Testis (tissue), 2 donors: ENCODE measurements at regions not wholly inside any gene's neighbourhood (a gene's known extent, or its start where the extent isn't known, plus 50 kb on each side); places are given as distances from the start of the nearest gene placed in this dataset.

Source experiments
- DNase-seq: peaks from one replicate; pipeline ENCODE4 v3.0.0-alpha.2; 2019
- H3K27ac ChIP-seq, 2 donors: fragments of 200-600 bp; sonication (generic); one replicate each; pipeline ENCODE4 v1.5.1; 2019
- H3K27me3 ChIP-seq: fragments of 200-600 bp; sonication (generic); one replicate; pipeline ENCODE4 v1.5.1; 2019
- H3K36me3 ChIP-seq: fragments of 200-600 bp; sonication (generic); one replicate; pipeline ENCODE4 v1.5.1; 2017; ENCODE audit warnings: low read depth; ENCODE audit errors: missing control alignments
- H3K4me1 ChIP-seq: fragments of 200-600 bp; sonication (generic); one replicate; pipeline ENCODE4 v1.5.1; 2019
- H3K4me3 ChIP-seq, 2 donors: fragments of 200-600 bp; sonication (generic); one replicate each; pipeline ENCODE4 v1.5.1; 2017 to 2019
- H3K9me3 ChIP-seq: fragments of 200-600 bp; sonication (generic); one replicate; pipeline ENCODE4 v1.5.1; 2017
- POLR2A ChIP-seq: fragments of 450-650 bp; IDR thresholded peaks from one replicate; pipeline ENCODE4 v1.6.1; 2017; ENCODE audit warnings: antibody characterized with exemption, mild to moderate bottlenecking, moderate library complexity
- WGBS, 2 donors: methylation state at CpG; one replicate each; pipeline ENCODE4 v1.1.5; 2018; 5-methylcytosine and 5-hydroxymethylcytosine counted together
- intact Hi-C: fragments of 100-400 bp; cut with DNase I; formaldehyde crosslinking; loops from one replicate; pipeline ENCODE4 v1.15.1; 2023; ENCODE audit warnings: low total_unique reads
- TF ChIP-seq, protein P1 (sequence below), 3 experiments: fragments of 450-650 bp in 2 of 3; fragments of 200-600 bp in 1 of 3; sonication (generic) in 1 of 3; IDR thresholded peaks; one replicate each; pipeline ENCODE4 v1.5.1; 2016 to 2019; ENCODE audit warnings: antibody characterized with exemption in 3 of 3, mild to moderate bottlenecking in 2 of 3, moderate library complexity in 1 of 3

- intact Hi-C loops = no loop called here
- no peak for DNase-seq
- H3K27ac ChIP-seq = no peak overlapping the region
- no peaks in the 10 kb centered on the region for H3K9me3 ChIP-seq
- TF ChIP-seq, protein P1, sequence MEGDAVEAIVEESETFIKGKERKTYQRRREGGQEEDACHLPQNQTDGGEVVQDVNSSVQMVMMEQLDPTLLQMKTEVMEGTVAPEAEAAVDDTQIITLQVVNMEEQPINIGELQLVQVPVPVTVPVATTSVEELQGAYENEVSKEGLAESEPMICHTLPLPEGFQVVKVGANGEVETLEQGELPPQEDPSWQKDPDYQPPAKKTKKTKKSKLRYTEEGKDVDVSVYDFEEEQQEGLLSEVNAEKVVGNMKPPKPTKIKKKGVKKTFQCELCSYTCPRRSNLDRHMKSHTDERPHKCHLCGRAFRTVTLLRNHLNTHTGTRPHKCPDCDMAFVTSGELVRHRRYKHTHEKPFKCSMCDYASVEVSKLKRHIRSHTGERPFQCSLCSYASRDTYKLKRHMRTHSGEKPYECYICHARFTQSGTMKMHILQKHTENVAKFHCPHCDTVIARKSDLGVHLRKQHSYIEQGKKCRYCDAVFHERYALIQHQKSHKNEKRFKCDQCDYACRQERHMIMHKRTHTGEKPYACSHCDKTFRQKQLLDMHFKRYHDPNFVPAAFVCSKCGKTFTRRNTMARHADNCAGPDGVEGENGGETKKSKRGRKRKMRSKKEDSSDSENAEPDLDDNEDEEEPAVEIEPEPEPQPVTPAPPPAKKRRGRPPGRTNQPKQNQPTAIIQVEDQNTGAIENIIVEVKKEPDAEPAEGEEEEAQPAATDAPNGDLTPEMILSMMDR (IDR thresholded peaks at IDR 0.05) = no peak
- TF ChIP-seq POLR2A = no peak
- no peaks in the 10 kb centered on the region for H3K36me3 ChIP-seq
- H3K27me3 ChIP-seq = no peaks in the 10 kb centered on the region
- WGBS, 2 donors = 80 to 91% methylated on average over 3 of the region's 3 CpGs
- H3K4me3 ChIP-seq = no peak overlapping the region
- no peaks in the 10 kb centered on the region for H3K4me1 ChIP-seq
Measured at GRCh38 chr1:190699165-190699564, 221.5 kb upstream of the BRINP3 start.

DNA sequence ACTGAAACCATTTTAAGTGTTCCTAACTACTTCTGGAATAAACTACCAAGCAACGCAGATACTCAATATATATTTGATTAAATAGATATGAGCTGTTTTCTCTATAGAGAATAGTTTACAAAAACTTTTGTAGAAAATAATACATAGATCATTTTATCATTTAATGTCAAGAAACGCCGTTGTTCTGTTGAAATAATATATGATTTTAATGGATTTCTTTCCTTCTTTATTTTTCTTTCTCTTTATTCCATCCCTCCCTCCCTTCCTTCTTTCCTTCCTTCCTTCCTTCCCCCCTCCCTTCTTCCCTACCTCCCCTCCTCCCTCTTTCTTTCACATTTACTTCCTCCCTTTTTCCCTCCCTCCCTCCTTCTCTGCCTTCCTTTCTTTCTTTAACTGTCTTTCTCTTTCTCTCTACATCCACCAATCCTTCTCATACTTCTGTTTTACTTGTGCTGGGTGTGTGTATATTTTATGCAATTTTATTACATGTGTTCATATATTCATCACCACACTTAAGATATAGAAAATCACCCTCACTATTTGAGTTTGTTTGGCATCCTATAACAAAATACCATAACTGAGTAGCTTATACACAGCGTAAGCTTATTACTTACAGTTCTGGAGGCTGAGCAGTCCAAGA is 230.9 kb upstream of the BRINP3 start:
- DNase-seq = no peak
- intact Hi-C loops = no loop called here
- Histone ChIP-seq H3K27me3 (no peaks in the 10 kb centered on the region), H3K36me3 (no peaks in the 10 kb centered on the region), H3K27ac (no peak overlapping the region), H3K9me3 (no peaks in the 10 kb centered on the region), H3K4me3 (no peak overlapping the region), H3K4me1 (no peaks in the 10 kb centered on the region)
- WGBS, 2 donors = 87 to 90% methylated on average over 4 of the region's 4 CpGs
- no peak for TF ChIP-seq POLR2A
- TF ChIP-seq, protein P1 (IDR thresholded peaks at IDR 0.05) = no peak

- Histone ChIP-seq H3K9me3 (no peaks in the 10 kb centered on the region), H3K36me3 (no peaks in the 10 kb centered on the region), H3K27ac (no peak overlapping the region), H3K27me3 (no peaks in the 10 kb centered on the region), H3K4me1 (no peaks in the 10 kb centered on the region), H3K4me3 (no peak overlapping the region)
- DNase-seq = no peak
- intact Hi-C loops = no loop called here
- TF ChIP-seq POLR2A = no peak
- TF ChIP-seq, protein P1 (IDR thresholded peaks at IDR 0.05) = no peak
Measured at GRCh38 chr1:190711069-190711468, 233.4 kb upstream of the BRINP3 start.

DNA sequence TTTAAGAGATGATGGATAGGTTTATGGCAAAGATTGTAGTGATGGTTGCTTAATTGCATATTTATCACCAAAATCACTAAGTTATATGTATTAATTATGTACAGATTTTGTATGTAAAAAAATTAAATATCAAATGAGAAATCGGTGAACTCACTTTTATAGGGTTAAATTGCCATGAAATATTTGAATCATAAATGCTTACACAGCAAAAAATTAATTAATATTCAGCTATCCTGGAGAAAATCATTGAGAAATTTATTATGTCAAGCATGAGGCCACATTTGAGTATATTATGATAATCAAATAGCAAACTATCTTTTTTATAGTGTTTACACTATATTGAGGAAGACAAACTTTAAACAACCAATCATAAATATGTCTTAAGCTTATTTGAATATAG is 239.4 kb upstream of the BRINP3 start:
- no peak overlapping the region for H3K27ac ChIP-seq
- H3K36me3 ChIP-seq = no peaks in the 10 kb centered on the region
- H3K4me1 ChIP-seq = no peaks in the 10 kb centered on the region
- H3K4me3 ChIP-seq = no peak overlapping the region
- TF ChIP-seq POLR2A = no peak
- TF ChIP-seq, protein P1 (IDR thresholded peaks at IDR 0.05) = no peak
- WGBS, 2 donors = 67 to 79% methylated on average over 1 of the region's 1 CpG
- intact Hi-C loops = no loop called here
- DNase-seq = no peak
- no peaks in the 10 kb centered on the region for H3K9me3 ChIP-seq
- H3K27me3 ChIP-seq = no peaks in the 10 kb centered on the region

DNA sequence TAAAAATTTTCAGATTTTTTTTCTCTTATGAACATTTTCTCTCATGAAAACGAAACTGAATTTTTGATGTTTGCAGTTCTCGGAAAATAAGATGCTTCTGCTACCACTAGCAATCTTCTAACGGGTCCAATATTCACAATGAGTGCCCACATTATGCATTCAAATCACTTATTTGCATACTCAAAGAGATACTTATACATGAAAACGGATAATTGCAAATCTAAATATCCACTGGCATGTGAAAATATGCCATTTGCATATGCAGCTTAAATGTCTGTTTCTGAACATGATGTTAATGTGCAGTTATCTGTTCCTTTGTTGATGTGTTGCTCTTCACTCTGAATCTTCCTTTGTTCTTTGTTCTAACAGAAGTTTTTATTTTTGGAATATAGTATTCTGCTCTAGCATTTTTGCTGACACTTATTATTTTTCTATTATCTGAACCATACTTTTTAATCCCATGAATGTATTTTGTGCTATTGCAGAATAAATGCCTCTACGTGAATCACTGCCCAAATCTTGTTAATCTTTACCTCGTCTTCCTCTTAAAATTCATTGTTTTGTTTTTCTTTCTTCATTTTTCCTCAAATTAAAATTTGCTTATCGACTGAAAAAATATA is 259.4 kb upstream of the BRINP3 start:
- TF ChIP-seq, protein P1 (IDR thresholded peaks at IDR 0.05) = no peak
- TF ChIP-seq POLR2A = no peak
- no peak overlapping the region for H3K27ac ChIP-seq
- no peak for DNase-seq
- no peaks in the 10 kb centered on the region for H3K36me3 ChIP-seq
- no peaks in the 10 kb centered on the region for H3K9me3 ChIP-seq
- intact Hi-C loops = no loop called here
- no peaks in the 10 kb centered on the region for H3K4me1 ChIP-seq
- no peaks in the 10 kb centered on the region for H3K27me3 ChIP-seq
- 75% methylated on average over 7 of the region's 7 CpGs for WGBS, 2 donors
- H3K4me3 ChIP-seq = no peak overlapping the region
